H9 (cell line): ENCODE measurements at regions not wholly inside any gene's neighbourhood (a gene's known extent, or its start where the extent isn't known, plus 50 kb on each side); places are given as distances from the start of the nearest gene placed in this dataset.

ENCODE experiments used
- DNase-seq: peaks from one replicate; pipeline ENCODE4 v3.0.0-alpha.2; 2017
- H2AFZ ChIP-seq: one replicate; pipeline ENCODE4 v1.6.1; 2013; ENCODE audit warnings: mild to moderate bottlenecking, low read length, control low read depth, moderate library complexity
- H2AK5ac ChIP-seq: 2 replicates; pipeline ENCODE4 v1.6.1; 2013; ENCODE audit warnings: low read length, control low read depth, mixed read lengths; ENCODE audit not compliant: insufficient read length
- H2BK120ac ChIP-seq: one replicate; pipeline ENCODE4 v1.6.1; 2013; ENCODE audit warnings: low read depth, mild to moderate bottlenecking, low read length, control low read depth, inconsistent platforms; ENCODE audit not compliant: poor library complexity, severe bottlenecking
- H2BK12ac ChIP-seq: 2 replicates; pipeline ENCODE4 v1.6.1; 2013; ENCODE audit warnings: low read length, control low read depth, mixed read lengths, low read depth; ENCODE audit not compliant: insufficient read length
- H2BK15ac ChIP-seq: 2 replicates; pipeline ENCODE4 v1.6.1; 2013; ENCODE audit warnings: low read depth, low read length, control low read depth
- H2BK20ac ChIP-seq: one replicate; pipeline ENCODE4 v1.6.1; 2013; ENCODE audit warnings: low read depth, mild to moderate bottlenecking, low read length, control low read depth, inconsistent platforms; ENCODE audit not compliant: poor library complexity, severe bottlenecking
- H2BK5ac ChIP-seq: 2 replicates; pipeline ENCODE4 v1.6.1; 2013; ENCODE audit warnings: low read length, control low read depth, mixed read lengths; ENCODE audit not compliant: insufficient read length
- H3K14ac ChIP-seq: 2 replicates; pipeline ENCODE4 v1.6.1; 2013; ENCODE audit warnings: low read length, control low read depth; ENCODE audit not compliant: insufficient read depth
- H3K18ac ChIP-seq: 2 replicates; pipeline ENCODE4 v1.6.1; 2013; ENCODE audit warnings: low read depth, mild to moderate bottlenecking, mixed read lengths, low read length, control low read depth; ENCODE audit not compliant: insufficient read length
- H3K23ac ChIP-seq: 2 replicates; pipeline ENCODE4 v1.6.1; 2013; ENCODE audit warnings: low read length, control low read depth, mixed read lengths, low read depth; ENCODE audit not compliant: insufficient read length
- H3K23me2 ChIP-seq: 2 replicates; pipeline ENCODE4 v1.6.1; 2013; ENCODE audit warnings: low read depth, mild to moderate bottlenecking, mixed read lengths, low read length, control low read depth; ENCODE audit not compliant: insufficient read length, poor library complexity, severe bottlenecking
- H3K27ac ChIP-seq: 2 replicates; pipeline ENCODE4 v1.5.1; 2013; ENCODE audit warnings: low read length, control low read depth, mixed read lengths, low read depth; ENCODE audit not compliant: insufficient read length
- H3K27me3 ChIP-seq: 2 replicates; pipeline ENCODE4 v1.6.1; 2013; ENCODE audit warnings: low read length, control low read depth, inconsistent platforms; ENCODE audit not compliant: insufficient read depth
- H3K4ac ChIP-seq: 2 replicates; pipeline ENCODE4 v1.6.1; 2013; ENCODE audit warnings: low read depth, mild to moderate bottlenecking, control low read depth, inconsistent platforms, low read length, moderate library complexity
- H3K4me1 ChIP-seq: 2 replicates; pipeline ENCODE4 v1.6.1; 2013; ENCODE audit warnings: low read length, control low read depth, inconsistent platforms; ENCODE audit not compliant: insufficient read depth
- H3K4me2 ChIP-seq: 2 replicates; pipeline ENCODE4 v1.6.1; 2013; ENCODE audit warnings: low read length, control low read depth, mixed read lengths; ENCODE audit not compliant: insufficient read length, insufficient read depth
- H3K56ac ChIP-seq: 2 replicates; pipeline ENCODE4 v1.6.1; 2013; ENCODE audit warnings: low read depth, mild to moderate bottlenecking, mixed read lengths, low read length, control low read depth; ENCODE audit not compliant: insufficient read length
- H3K79me1 ChIP-seq: 2 replicates; pipeline ENCODE4 v1.6.1; 2013; ENCODE audit warnings: low read depth, mild to moderate bottlenecking, moderate library complexity, low read length, control low read depth, inconsistent platforms; ENCODE audit not compliant: insufficient read depth, poor library complexity, severe bottlenecking
- H3K79me2 ChIP-seq: 2 replicates; pipeline ENCODE4 v1.6.1; 2013; ENCODE audit warnings: low read length, control low read depth, inconsistent platforms; ENCODE audit not compliant: insufficient read depth
- H3K9ac ChIP-seq: 2 replicates; pipeline ENCODE4 v1.6.1; 2013; ENCODE audit warnings: low read length, control low read depth, mixed read lengths; ENCODE audit not compliant: insufficient read length; ENCODE audit errors: extremely low read depth
- H3K9me3 ChIP-seq: one replicate; pipeline ENCODE4 v1.6.1; 2013; ENCODE audit warnings: low read depth, low read length, inconsistent platforms; ENCODE audit not compliant: control insufficient read depth
- H3T11ph ChIP-seq: one replicate; pipeline ENCODE4 v1.6.1; 2013; ENCODE audit warnings: mild to moderate bottlenecking, low read length, control low read depth, inconsistent platforms
- H4K20me1 ChIP-seq: one replicate; pipeline ENCODE4 v1.6.1; 2013; ENCODE audit not compliant: control insufficient read depth, insufficient read length, insufficient read depth
- H4K5ac ChIP-seq: 2 replicates; pipeline ENCODE4 v1.6.1; 2013; ENCODE audit warnings: low read depth, mild to moderate bottlenecking, mixed read lengths, low read length, control low read depth; ENCODE audit not compliant: insufficient read length
- H4K8ac ChIP-seq: replicated peaks from 2 replicates; pipeline ENCODE4 v1.6.1; 2013; ENCODE audit warnings: low read length, control low read depth, mixed read lengths, low read depth; ENCODE audit not compliant: insufficient read length
- H4K91ac ChIP-seq: 2 replicates; pipeline ENCODE4 v1.6.1; 2013; ENCODE audit warnings: low read depth, mild to moderate bottlenecking, moderate library complexity, mixed read lengths, low read length, control low read depth; ENCODE audit not compliant: insufficient read length
- H3K27ac Mint-ChIP-seq, 3 experiments: 2 replicates in 2 of 3; 3 replicates in 1 of 3; pipeline ENCODE4 v1.8.0; 2020 to 2021; ENCODE audit warnings: mixed read lengths in 3 of 3, mild to moderate bottlenecking in 1 of 3, moderate library complexity in 1 of 3
- H3K27me3 Mint-ChIP-seq: 2 replicates; pipeline ENCODE4 v1.8.0; 2021; ENCODE audit warnings: low read depth, mild to moderate bottlenecking, moderate library complexity, mixed read lengths
- H3K36me3 Mint-ChIP-seq, 3 experiments: 2 replicates in 2 of 3; 3 replicates in 1 of 3; pipeline ENCODE4 v1.8.0; 2020 to 2021; ENCODE audit warnings: low read depth in 3 of 3, mixed read lengths in 3 of 3; ENCODE audit not compliant: insufficient read depth in 1 of 3
- H3K4me1 Mint-ChIP-seq, 2 experiments: 2 replicates each; pipeline ENCODE4 v1.8.0; 2020; ENCODE audit warnings: mixed read lengths in 2 of 2
- H3K4me3 Mint-ChIP-seq, 2 experiments: 2 replicates in 1 of 2; 3 replicates in 1 of 2; pipeline ENCODE4 v1.8.0; 2020 to 2021; ENCODE audit warnings: mild to moderate bottlenecking in 2 of 2, mixed read lengths in 2 of 2, moderate library complexity in 1 of 2
- H3K9me3 Mint-ChIP-seq, 2 experiments: 2 replicates in 1 of 2; 3 replicates in 1 of 2; pipeline ENCODE4 v1.8.0; 2020; ENCODE audit warnings: mild to moderate bottlenecking in 2 of 2, mixed read lengths in 2 of 2, moderate library complexity in 1 of 2
- CTCF ChIP-seq: fragments of 200-600 bp; sonication (generic); conservative IDR thresholded peaks from 3 replicates; pipeline ENCODE4 v1.8.0; 2021; ENCODE audit warnings: antibody characterized with exemption, mild to moderate bottlenecking
- WGBS: extraction: QIAGEN DNeasy Blood & Tissue Kit; methylation state at CpG from one replicate; pipeline ENCODE4 v1.1.7; 2013; ENCODE audit warnings: missing lambda C conversion rate, low lambda C conversion rate, mixed read lengths; ENCODE audit not compliant: insufficient read length; ENCODE audit errors: extremely low coverage; 5-methylcytosine and 5-hydroxymethylcytosine counted together

GRCh38 chr14:86802726-86803125 lies 1190.3 kb downstream of the GALC start:
- no peaks in the 10 kb centered on the region for H3K79me2 ChIP-seq
- Mint-ChIP-seq H3K27me3 (no peaks in the 10 kb centered on the region), H3K36me3 (no peaks in the 10 kb centered on the region), H3K27ac (no peak overlapping the region), H3K4me1 (no peaks in the 10 kb centered on the region), H3K9me3 (no peaks in the 10 kb centered on the region), H3K4me3 (no peak overlapping the region)
- H3K4me1 ChIP-seq, result no peaks in the 10 kb centered on the region
- no peak overlapping the region for H2AFZ ChIP-seq
- H3K79me1 ChIP-seq, result no peaks in the 10 kb centered on the region
- H3K27ac ChIP-seq, result no peak overlapping the region
- H4K91ac ChIP-seq, result no peak overlapping the region
- no peak overlapping the region for H3K56ac ChIP-seq
- H3K14ac ChIP-seq, result no peak overlapping the region
- no peak overlapping the region for H2BK12ac ChIP-seq
- no peak overlapping the region for H2AK5ac ChIP-seq
- H3K18ac ChIP-seq, result no peak overlapping the region
- H2BK15ac ChIP-seq, result no peak overlapping the region
- no peak overlapping the region for H3K4ac ChIP-seq
- no peak for TF ChIP-seq CTCF
- no CpG with 5 or more reads among the region's 2 CpGs for WGBS
- no peak overlapping the region for H4K5ac ChIP-seq
- H3K27me3 ChIP-seq, result no peaks in the 10 kb centered on the region
- H4K20me1 ChIP-seq, result no peaks in the 10 kb centered on the region
- no peak overlapping the region for H3K4me2 ChIP-seq
- no peak overlapping the region for H3K23ac ChIP-seq
- no peaks in the 10 kb centered on the region for H3K9me3 ChIP-seq
- H2BK5ac ChIP-seq, result no peak overlapping the region
- no peak overlapping the region for H4K8ac ChIP-seq
- no peak for DNase-seq
- no peaks in the 10 kb centered on the region for H3K23me2 ChIP-seq
- no peak overlapping the region for H2BK20ac ChIP-seq
- H2BK120ac ChIP-seq, result no peak overlapping the region
- H3T11ph ChIP-seq, result no peak overlapping the region
- no peak overlapping the region for H3K9ac ChIP-seq
